Keratinocyte (primary cell): ENCODE measurements at regions not wholly inside any gene's neighbourhood (a gene's known extent, or its start where the extent isn't known, plus 50 kb on each side); places are given as distances from the start of the nearest gene placed in this dataset.

Source experiments
- EZH2 ChIP-seq: IDR thresholded peaks from one replicate; pipeline ENCODE4 v1.6.1; 2012; ENCODE audit warnings: inconsistent platforms, mild to moderate bottlenecking, low read length, moderate library complexity
- TF ChIP-seq, protein P1 (sequence below), 3 experiments: IDR thresholded peaks in 1 of 3; conservative IDR thresholded peaks in 1 of 3; optimal IDR thresholded peaks in 1 of 3; 2 replicates in 2 of 3; 3 replicates in 1 of 3; pipeline versions ENCODE3 to v1.5.1; 2011; ENCODE audit warnings: low read length in 3 of 3, mild to moderate bottlenecking in 3 of 3, moderate library complexity in 2 of 3, control low read depth in 1 of 3, inconsistent platforms in 1 of 3; ENCODE audit not compliant: insufficient read depth in 2 of 3; ENCODE audit errors: extremely low read depth in 1 of 3

DNA sequence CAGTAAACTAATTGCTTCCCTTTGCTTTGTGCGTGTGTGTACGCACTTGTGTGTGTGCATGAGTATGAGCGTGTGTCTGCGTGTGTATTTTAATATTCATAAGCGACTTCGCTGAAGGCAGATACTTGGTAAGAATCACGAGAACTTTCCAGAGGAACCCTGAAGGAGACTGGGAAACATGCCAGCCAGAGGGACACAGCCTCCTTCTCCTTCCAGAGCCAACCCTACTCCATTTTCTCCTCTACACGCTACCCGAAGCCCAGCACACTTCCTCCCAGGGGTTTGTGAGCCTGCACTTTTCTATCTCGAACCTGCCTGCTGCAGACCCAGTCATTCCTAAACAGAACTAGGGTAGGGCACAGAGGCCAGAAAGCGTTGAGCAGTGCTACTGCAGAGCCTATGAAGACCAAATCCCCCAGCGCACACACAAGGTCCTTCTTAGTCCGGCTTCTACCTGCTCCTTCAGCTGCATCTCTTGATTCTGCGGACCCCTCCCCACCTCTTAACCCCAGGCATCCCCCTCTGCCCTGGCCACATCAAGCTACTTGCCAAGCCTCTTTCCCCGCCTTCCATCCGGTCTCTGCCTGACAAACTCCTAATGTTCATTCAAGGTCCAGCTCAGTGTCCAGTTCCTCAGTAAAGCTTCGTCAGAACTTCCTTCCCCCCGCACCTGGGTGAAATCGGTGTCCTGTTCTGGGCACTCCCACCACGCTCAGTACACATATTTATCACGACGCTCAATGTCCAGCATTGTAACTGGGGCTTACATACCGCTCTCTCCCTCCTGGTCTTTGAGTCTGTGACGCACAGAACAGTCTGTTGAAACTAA, 191.8 kb downstream of the FAM43A start:
- TF ChIP-seq, protein P1, sequence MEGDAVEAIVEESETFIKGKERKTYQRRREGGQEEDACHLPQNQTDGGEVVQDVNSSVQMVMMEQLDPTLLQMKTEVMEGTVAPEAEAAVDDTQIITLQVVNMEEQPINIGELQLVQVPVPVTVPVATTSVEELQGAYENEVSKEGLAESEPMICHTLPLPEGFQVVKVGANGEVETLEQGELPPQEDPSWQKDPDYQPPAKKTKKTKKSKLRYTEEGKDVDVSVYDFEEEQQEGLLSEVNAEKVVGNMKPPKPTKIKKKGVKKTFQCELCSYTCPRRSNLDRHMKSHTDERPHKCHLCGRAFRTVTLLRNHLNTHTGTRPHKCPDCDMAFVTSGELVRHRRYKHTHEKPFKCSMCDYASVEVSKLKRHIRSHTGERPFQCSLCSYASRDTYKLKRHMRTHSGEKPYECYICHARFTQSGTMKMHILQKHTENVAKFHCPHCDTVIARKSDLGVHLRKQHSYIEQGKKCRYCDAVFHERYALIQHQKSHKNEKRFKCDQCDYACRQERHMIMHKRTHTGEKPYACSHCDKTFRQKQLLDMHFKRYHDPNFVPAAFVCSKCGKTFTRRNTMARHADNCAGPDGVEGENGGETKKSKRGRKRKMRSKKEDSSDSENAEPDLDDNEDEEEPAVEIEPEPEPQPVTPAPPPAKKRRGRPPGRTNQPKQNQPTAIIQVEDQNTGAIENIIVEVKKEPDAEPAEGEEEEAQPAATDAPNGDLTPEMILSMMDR (optimal IDR thresholded peaks at IDR 0.05 in 1 of 3, IDR thresholded peaks at IDR 0.05 in 1 of 3, conservative IDR thresholded peaks at IDR 0.05 in 1 of 3; ENCODE audit: extremely low read depth in 1 of 3, insufficient read depth in 2 of 3, low read length in 3 of 3) = no peak
- no peak for TF ChIP-seq EZH2
